Heart right ventricle (tissue), 16 donors: ENCODE measurements at regions not wholly inside any gene's neighbourhood (a gene's known extent, or its start where the extent isn't known, plus 50 kb on each side); places are given as distances from the start of the nearest gene placed in this dataset.
"Not testable (repeated sequence)": the region's sequence is repeated elsewhere in the genome, so short reads cannot be mapped to it uniquely, and the experiment has no call there.

ENCODE experiments used
- ATAC-seq, 8 donors: fragments of 200-7000 bp; cut with Tn5 transposase; one replicate each; pipeline ENCODE4 v1.9.1; 2020; ENCODE audit warnings: mild to moderate bottlenecking in 8 of 8, moderate library complexity in 8 of 8, moderate number of reproducible peaks in 1 of 8
- DNase-seq, 2 donors: peaks; one replicate each; pipeline ENCODE4 v3.0.0-alpha.2; 2020
- H3K27ac ChIP-seq, 10 donors: fragments of 200-600 bp; sonication (generic) in 2 of 10; one replicate each; pipeline versions ENCODE4 v1.5.0 to v1.8.0; 2020 to 2022; ENCODE audit warnings: mild to moderate bottlenecking in 3 of 10
- H3K27me3 ChIP-seq, 7 donors: fragments of 200-600 bp; one replicate each; pipeline ENCODE4 v1.8.0; 2021 to 2022; ENCODE audit warnings: mild to moderate bottlenecking in 2 of 7
- H3K36me3 ChIP-seq, 9 donors: fragments of 200-600 bp; sonication (generic) in 1 of 9; one replicate each; pipeline versions ENCODE4 v1.5.0 to v1.8.0; 2020 to 2022; ENCODE audit warnings: mild to moderate bottlenecking in 2 of 9
- H3K4me1 ChIP-seq, 9 donors: fragments of 200-600 bp; sonication (generic) in 1 of 9; one replicate each; pipeline versions ENCODE4 v1.5.0 to v1.8.0; 2020 to 2022; ENCODE audit warnings: mild to moderate bottlenecking in 4 of 9
- H3K4me3 ChIP-seq, 10 donors: fragments of 200-600 bp; sonication (generic) in 2 of 10; one replicate each; pipeline versions ENCODE4 v1.5.0 to v1.8.0; 2020 to 2022; ENCODE audit warnings: mild to moderate bottlenecking in 7 of 10, moderate library complexity in 2 of 10
- H3K9me3 ChIP-seq, 11 donors: fragments of 200-600 bp in 10 of 11; sonication (generic) in 2 of 11; one replicate each; pipeline versions ENCODE4 v1.5.0 to v1.8.0; 2013 to 2022; ENCODE audit warnings: mild to moderate bottlenecking in 2 of 11, control low read depth in 1 of 11, moderate library complexity in 1 of 11
- CTCF ChIP-seq, 9 donors: fragments of 200-600 bp; sonication (generic) in 2 of 9; IDR thresholded peaks; one replicate each; pipeline versions ENCODE4 v1.5.0 to v1.8.0; 2021 to 2022; ENCODE audit warnings: antibody characterized with exemption in 9 of 9, mild to moderate bottlenecking in 5 of 9, moderate library complexity in 1 of 9
- WGBS, 2 donors: extraction: QIAGEN DNeasy Blood & Tissue Kit; methylation state at CpG; one replicate each; pipeline ENCODE4 v1.1.7; 2013; ENCODE audit warnings: inconsistent platforms in 1 of 2; 5-methylcytosine and 5-hydroxymethylcytosine counted together
- intact Hi-C, 10 donors: fragments of 100-400 bp; cut with DNase I; formaldehyde crosslinking; loops; one replicate each; pipeline versions ENCODE4 v1.11.1 to v1.14.2; 2022
- donor health status: Arrhythmogenic right ventricular cardiomyopathy.
- donor health status: ischemic (EF 13 %, LVEDD 7.1; RV severe dilation, severe dysfunction).
- donor health status: healthy with polysubstance abuse.
- donor health status: DM: no; HTN: yes; CAD: no.
- donor health status: DM: no; HTN: no; CAD: no.
- donor health status: ischemic (EF 25% LVEDD 6.9; RV normal size, moderate dysfunction).
- donor health status: ischemic (EF 25% LVEDD 5.7; RV mildly dilated, moderate dysfunction).
- donor health status: healthy.
- donor health status: DM: yes; HTN: yes; CAD: no.
- donor health status: Ischemic cardiomyopathy.
- donor health status: ischemic (EF 35%, LVEDD 5.7; RV mildly dilated, moderate dysfunction).
- donor health status: nonischemic (EF 11% LVEDD 7.7; RV severe dilation, severe dysfunction).
- donor health status: DM: yes; HTN: yes; CAD: no.
- donor health status: PGD.
- donor health status: ischemic (EF 29% LVEDD 5.4; RV normal size, mild dysfunction).
- donor health status: nonischemic (EF 23%, LVEDD 6.1; RV moderate dilation, normal function).

GRCh38 chr10:64690194-64690593 is 1169.0 kb downstream of the REEP3 start:
- intact Hi-C loops, result no loop called here
- H3K4me3 ChIP-seq, result no peak overlapping the region
- peaks cover 0 to 6% (median 0%) of the 10 kb centered on the region in 11 donors for H3K9me3 ChIP-seq
- H3K4me1 ChIP-seq, result no peaks in the 10 kb centered on the region
- DNase-seq (no peak), ATAC-seq (no peak)
- H3K27me3 ChIP-seq, result no peaks in the 10 kb centered on the region
- no peak for TF ChIP-seq CTCF (IDR thresholded peaks at IDR 0.05)
- H3K27ac ChIP-seq, result no peak overlapping the region
- no peaks in the 10 kb centered on the region for H3K36me3 ChIP-seq
- WGBS, 2 donors, result 54 to 59% methylated on average over 3 of the region's 3 CpGs

GRCh38 chr10:64699244-64699643 is 1178.0 kb downstream of the REEP3 start:
- intact Hi-C loops, result no loop called here
- no peaks in the 10 kb centered on the region for H3K4me1 ChIP-seq
- no peak overlapping the region for H3K4me3 ChIP-seq
- TF ChIP-seq CTCF (IDR thresholded peaks at IDR 0.05), result no peak
- H3K27me3 ChIP-seq, result no peaks in the 10 kb centered on the region
- ATAC-seq, result no peak
- no peaks in the 10 kb centered on the region for H3K36me3 ChIP-seq
- WGBS, 2 donors, result 55 to 56% methylated on average over 3 of the region's 3 CpGs
- DNase-seq, result no peak
- H3K9me3 ChIP-seq, result peaks cover 0 to 11% (median 0%) of the 10 kb centered on the region in 11 donors
- H3K27ac ChIP-seq, result no peak overlapping the region

- H3K27ac ChIP-seq, H3K27me3 ChIP-seq, ATAC-seq, DNase-seq, intact Hi-C loops, H3K4me3 ChIP-seq, H3K4me1 ChIP-seq, H3K36me3 ChIP-seq: not testable (repeated sequence)
- WGBS, 2 donors, result 52 to 73% methylated on average over 3 of the region's 3 CpGs
- H3K9me3 ChIP-seq, result peaks cover 0 to 11% (median 0%) of the 10 kb centered on the region in 11 donors
These were observed 1180.9 kb downstream of the REEP3 start for GRCh38 chr10:64702086-64702485.

- 82 to 87% methylated on average over 3 of the region's 3 CpGs for WGBS, 2 donors
- TF ChIP-seq CTCF (IDR thresholded peaks at IDR 0.05), result no peak
- H3K4me3 ChIP-seq, result no peak overlapping the region
- no peaks in the 10 kb centered on the region for H3K4me1 ChIP-seq
- no peaks in the 10 kb centered on the region for H3K36me3 ChIP-seq
- DNase-seq (no peak), ATAC-seq (no peak)
- no peaks in the 10 kb centered on the region for H3K27me3 ChIP-seq
- intact Hi-C loops, result no loop called here
- H3K9me3 ChIP-seq, result no peaks in the 10 kb centered on the region
- no peak overlapping the region for H3K27ac ChIP-seq
These were observed 1187.9 kb downstream of the REEP3 start for GRCh38 chr10:64708884-64709681.

- Histone ChIP-seq H3K4me1 (no peaks in the 10 kb centered on the region), H3K9me3 (peaks cover 0 to 4% (median 0%) of the 10 kb centered on the region in 11 donors), H3K27me3 (no peaks in the 10 kb centered on the region), H3K36me3 (no peaks in the 10 kb centered on the region), H3K27ac (no peak overlapping the region), H3K4me3 (no peak overlapping the region)
- intact Hi-C loops, result no loop called here
- DNase-seq, result no peak
- no peak for ATAC-seq
- TF ChIP-seq CTCF (IDR thresholded peaks at IDR 0.05), result no peak
These were observed 1205.3 kb downstream of the REEP3 start for GRCh38 chr10:64726466-64726865.
